Colonic mucosa (tissue), 4 donors: ENCODE measurements at regions not wholly inside any gene's neighbourhood (a gene's known extent, or its start where the extent isn't known, plus 50 kb on each side); places are given as distances from the start of the nearest gene placed in this dataset.

Experiments
- DNase-seq: peaks from one replicate; pipeline ENCODE4 v3.0.0-alpha.2; 2020
- H3K27ac ChIP-seq: fragments of 200-600 bp; one replicate; pipeline ENCODE4 v1.8.0; 2021
- H3K27me3 ChIP-seq: fragments of 200-600 bp; one replicate; pipeline ENCODE4 v1.8.0; 2021
- H3K36me3 ChIP-seq: fragments of 200-600 bp; one replicate; pipeline ENCODE4 v1.8.0; 2021
- H3K4me1 ChIP-seq: fragments of 200-600 bp; one replicate; pipeline ENCODE4 v1.8.0; 2021; ENCODE audit warnings: mild to moderate bottlenecking
- H3K4me3 ChIP-seq: fragments of 200-600 bp; one replicate; pipeline ENCODE4 v1.8.0; 2021
- H3K9ac ChIP-seq, 2 donors: one replicate each; pipeline ENCODE4 v1.7.0; 2013; ENCODE audit warnings: control low read depth in 2 of 2, low read depth in 2 of 2, low read length in 2 of 2
- H3K9me3 ChIP-seq: fragments of 200-600 bp; one replicate; pipeline ENCODE4 v1.8.0; 2021
- CTCF ChIP-seq: fragments of 200-600 bp; IDR thresholded peaks from one replicate; pipeline ENCODE4 v1.8.0; 2022; ENCODE audit warnings: antibody characterized with exemption, mild to moderate bottlenecking
- intact Hi-C: fragments of 100-400 bp; cut with DNase I; formaldehyde crosslinking; loops from one replicate; pipeline ENCODE4 v1.14.1; 2022
- donor health status: healthy.
- donor health status: DM: no; HTN: no; CAD: no.
- donor health status: DM: no; HTN: no; CAD: no.

- Histone ChIP-seq H3K27me3 (no peaks in the 10 kb centered on the region), H3K9ac (no peak overlapping the region), H3K9me3 (no peaks in the 10 kb centered on the region), H3K36me3 (no peaks in the 10 kb centered on the region), H3K27ac (no peak overlapping the region), H3K4me3 (no peak overlapping the region), H3K4me1 (no peaks in the 10 kb centered on the region)
- TF ChIP-seq CTCF = no peak
- intact Hi-C loops = no loop called here
- peak; percentile 24 for DNase-seq
Measured at GRCh38 chr5:159504857-159505304, 174.6 kb upstream of the IL12B start.

- no peak for TF ChIP-seq CTCF
- H3K4me1 ChIP-seq = no peaks in the 10 kb centered on the region
- H3K9ac ChIP-seq = no peak overlapping the region
- intact Hi-C loops = no loop called here
- no peaks in the 10 kb centered on the region for H3K27me3 ChIP-seq
- no peak for DNase-seq
- H3K4me3 ChIP-seq = no peak overlapping the region
- no peak overlapping the region for H3K27ac ChIP-seq
- no peaks in the 10 kb centered on the region for H3K36me3 ChIP-seq
- H3K9me3 ChIP-seq = no peaks in the 10 kb centered on the region
Measured at GRCh38 chr5:159507055-159507454, 176.8 kb upstream of the IL12B start.

- no peak for DNase-seq
Measured at GRCh38 chr5:159507661-159508060, 177.4 kb upstream of the IL12B start.

GRCh38 chr5:159508344-159508743 is 178.1 kb upstream of the IL12B start:
- intact Hi-C loops = no loop called here
- H3K4me3 ChIP-seq = no peak overlapping the region
- H3K9me3 ChIP-seq = no peaks in the 10 kb centered on the region
- TF ChIP-seq CTCF = no peak
- no peaks in the 10 kb centered on the region for H3K27me3 ChIP-seq
- H3K4me1 ChIP-seq = no peaks in the 10 kb centered on the region
- no peak overlapping the region for H3K27ac ChIP-seq
- H3K9ac ChIP-seq = no peak overlapping the region
- H3K36me3 ChIP-seq = no peaks in the 10 kb centered on the region
- no peak for DNase-seq

More at GRCh38 chr5:159507661-159508060, 177.4 kb upstream of the IL12B start:
- TF ChIP-seq CTCF = no peak
- no peaks in the 10 kb centered on the region for H3K4me1 ChIP-seq
- no peaks in the 10 kb centered on the region for H3K9me3 ChIP-seq
- no peaks in the 10 kb centered on the region for H3K36me3 ChIP-seq
- H3K27ac ChIP-seq = no peak overlapping the region
- intact Hi-C loops = no loop called here
- H3K4me3 ChIP-seq = no peak overlapping the region
- no peaks in the 10 kb centered on the region for H3K27me3 ChIP-seq
- H3K9ac ChIP-seq = no peak overlapping the region

GRCh38 chr5:159509002-159509660 is 178.8 kb upstream of the IL12B start:
- no peak for TF ChIP-seq CTCF
- no peaks in the 10 kb centered on the region for H3K36me3 ChIP-seq
- H3K9ac ChIP-seq = no peak overlapping the region
- no peak overlapping the region for H3K4me3 ChIP-seq
- DNase-seq = no peak
- no peaks in the 10 kb centered on the region for H3K27me3 ChIP-seq
- no peaks in the 10 kb centered on the region for H3K9me3 ChIP-seq
- no peak overlapping the region for H3K27ac ChIP-seq
- no peaks in the 10 kb centered on the region for H3K4me1 ChIP-seq
- intact Hi-C loops = no loop called here
